Muscle of leg (tissue), 3 donors: ENCODE measurements at regions not wholly inside any gene's neighbourhood (a gene's known extent, or its start where the extent isn't known, plus 50 kb on each side); places are given as distances from the start of the nearest gene placed in this dataset.
"Not testable (repeated sequence)": the region's sequence is repeated elsewhere in the genome, so short reads cannot be mapped to it uniquely, and the experiment has no call there.

Experiments
- DNase-seq: peaks from one replicate; pipeline ENCODE4 v3.0.0; 2013
- H3K27ac ChIP-seq: one replicate; pipeline ENCODE4 v1.5.1; 2013; ENCODE audit warnings: mild to moderate bottlenecking, low read length, control low read depth
- H3K27me3 ChIP-seq: one replicate; pipeline ENCODE4 v1.6.1; 2013; ENCODE audit warnings: low read length; ENCODE audit not compliant: control insufficient read depth, insufficient read depth
- H3K36me3 ChIP-seq: one replicate; pipeline ENCODE4 v1.6.1; 2013; ENCODE audit warnings: low read length; ENCODE audit not compliant: control insufficient read depth, insufficient read depth
- H3K4me1 ChIP-seq: one replicate; pipeline ENCODE4 v1.6.1; 2013; ENCODE audit warnings: low read length; ENCODE audit not compliant: control insufficient read depth, insufficient read depth
- H3K4me3 ChIP-seq: one replicate; pipeline ENCODE4 v1.5.1; 2013; ENCODE audit warnings: low read length, control low read depth
- H3K9me3 ChIP-seq: replicated peaks from 2 replicates; pipeline ENCODE4 v1.6.1; 2013; ENCODE audit warnings: low read depth, low read length; ENCODE audit not compliant: control insufficient read depth
- WGBS: methylation state at CpG from one replicate; pipeline ENCODE4 v1.1.5; 2013; ENCODE audit warnings: missing lambda C conversion rate; ENCODE audit not compliant: insufficient coverage; 5-methylcytosine and 5-hydroxymethylcytosine counted together

- Histone ChIP-seq H3K27ac (no peak overlapping the region), H3K4me3 (no peak overlapping the region), H3K36me3 (no peaks in the 10 kb centered on the region), H3K9me3 (no peaks in the 10 kb centered on the region), H3K4me1 (no peaks in the 10 kb centered on the region), H3K27me3 (no peaks in the 10 kb centered on the region)
- no peak for DNase-seq
Measured at GRCh38 chr2:67096886-67097285, 300.2 kb upstream of the ETAA1 start.

GRCh38 chr2:67103157-67103556 is 294.0 kb upstream of the ETAA1 start:
- Histone ChIP-seq H3K27me3 (no peaks in the 10 kb centered on the region), H3K27ac (no peak overlapping the region), H3K4me3 (no peak overlapping the region), H3K9me3 (peaks cover 8% of the 10 kb centered on the region), H3K4me1 (no peaks in the 10 kb centered on the region), H3K36me3 (no peaks in the 10 kb centered on the region)
- DNase-seq, result no peak

GRCh38 chr2:67108231-67108630 is 288.9 kb upstream of the ETAA1 start:
- H3K27me3 ChIP-seq, result no peaks in the 10 kb centered on the region
- peaks cover 8% of the 10 kb centered on the region for H3K9me3 ChIP-seq
- WGBS, result no CpG with 5 or more reads among the region's 2 CpGs
- H3K4me1 ChIP-seq, result no peaks in the 10 kb centered on the region
- DNase-seq, result peak; percentile 1
- no peaks in the 10 kb centered on the region for H3K36me3 ChIP-seq
- no peak overlapping the region for H3K4me3 ChIP-seq
- no peak overlapping the region for H3K27ac ChIP-seq

- no peaks in the 10 kb centered on the region for H3K27me3 ChIP-seq
- H3K9me3 ChIP-seq, result no peaks in the 10 kb centered on the region
- no peak overlapping the region for H3K4me3 ChIP-seq
- DNase-seq, result no peak
- H3K36me3 ChIP-seq, result no peaks in the 10 kb centered on the region
- no peak overlapping the region for H3K27ac ChIP-seq
- H3K4me1 ChIP-seq, result no peaks in the 10 kb centered on the region
- no CpG with 5 or more reads among the region's 1 CpG for WGBS
Measured at GRCh38 chr2:67124531-67124930, 272.6 kb upstream of the ETAA1 start.

GRCh38 chr2:67130531-67131256 is 266.4 kb upstream of the ETAA1 start:
- WGBS, result no CpG with 5 or more reads among the region's 3 CpGs
- no peaks in the 10 kb centered on the region for H3K4me1 ChIP-seq
- no peaks in the 10 kb centered on the region for H3K36me3 ChIP-seq
- no peak overlapping the region for H3K27ac ChIP-seq
- no peaks in the 10 kb centered on the region for H3K9me3 ChIP-seq
- peak; percentile 7 for DNase-seq
- no peak overlapping the region for H3K4me3 ChIP-seq
- H3K27me3 ChIP-seq, result no peaks in the 10 kb centered on the region

GRCh38 chr2:67131257-67131609 is 265.9 kb upstream of the ETAA1 start:
- Histone ChIP-seq H3K27ac (no peak overlapping the region), H3K27me3 (no peaks in the 10 kb centered on the region), H3K4me1 (no peaks in the 10 kb centered on the region), H3K9me3 (no peaks in the 10 kb centered on the region), H3K4me3 (no peak overlapping the region), H3K36me3 (no peaks in the 10 kb centered on the region)
- DNase-seq, result no peak
- WGBS, result no CpG with 5 or more reads among the region's 3 CpGs

- H3K4me1 ChIP-seq, H3K36me3 ChIP-seq, H3K27ac ChIP-seq, H3K9me3 ChIP-seq, DNase-seq, H3K4me3 ChIP-seq, H3K27me3 ChIP-seq: not testable (repeated sequence)
- WGBS, result no CpG with 5 or more reads among the region's 2 CpGs
Measured at GRCh38 chr2:67132441-67132940, 264.6 kb upstream of the ETAA1 start.

GRCh38 chr2:67135208-67135607 is 261.9 kb upstream of the ETAA1 start:
- H3K27me3 ChIP-seq, result no peaks in the 10 kb centered on the region
- no peaks in the 10 kb centered on the region for H3K4me1 ChIP-seq
- H3K27ac ChIP-seq, result no peak overlapping the region
- no peaks in the 10 kb centered on the region for H3K9me3 ChIP-seq
- H3K36me3 ChIP-seq, result no peaks in the 10 kb centered on the region
- WGBS, result no CpG with 5 or more reads among the region's 3 CpGs
- no peak overlapping the region for H3K4me3 ChIP-seq
- DNase-seq, result no peak

GRCh38 chr2:67137699-67138098 is 259.4 kb upstream of the ETAA1 start:
- DNase-seq, result no peak

GRCh38 chr2:67142071-67142470 is 255.1 kb upstream of the ETAA1 start:
- Histone ChIP-seq H3K27me3 (no peaks in the 10 kb centered on the region), H3K9me3 (no peaks in the 10 kb centered on the region), H3K4me3 (no peak overlapping the region), H3K27ac (no peak overlapping the region), H3K4me1 (no peaks in the 10 kb centered on the region), H3K36me3 (no peaks in the 10 kb centered on the region)
- DNase-seq, result peak; percentile 3
- no CpG with 5 or more reads among the region's 1 CpG for WGBS

More at GRCh38 chr2:67137699-67138098, 259.4 kb upstream of the ETAA1 start:
- no peak overlapping the region for H3K27ac ChIP-seq
- H3K4me3 ChIP-seq, result no peak overlapping the region
- no peaks in the 10 kb centered on the region for H3K27me3 ChIP-seq
- H3K36me3 ChIP-seq, result no peaks in the 10 kb centered on the region
- H3K4me1 ChIP-seq, result no peaks in the 10 kb centered on the region
- H3K9me3 ChIP-seq, result no peaks in the 10 kb centered on the region

- Histone ChIP-seq H3K27me3 (no peaks in the 10 kb centered on the region), H3K36me3 (no peaks in the 10 kb centered on the region), H3K4me3 (no peak overlapping the region), H3K27ac (no peak overlapping the region), H3K9me3 (no peaks in the 10 kb centered on the region), H3K4me1 (no peaks in the 10 kb centered on the region)
- no peak for DNase-seq
- no CpG with 5 or more reads among the region's 2 CpGs for WGBS
Measured at GRCh38 chr2:67142741-67143140, 254.4 kb upstream of the ETAA1 start.
